SW480 (cell line): ENCODE measurements at regions not wholly inside any gene's neighbourhood (a gene's known extent, or its start where the extent isn't known, plus 50 kb on each side); places are given as distances from the start of the nearest gene placed in this dataset.

Experiments used
- DNase-seq: peaks from one replicate; pipeline ENCODE4 v3.0.0-alpha.2; 2016; ENCODE audit warnings: low spot score

GRCh38 chr1:147852706-147853225 is 49.8 kb upstream of the GJA8 start:
- DNase-seq: no peak
